C4-2B (cell line): ENCODE measurements at regions not wholly inside any gene's neighbourhood (a gene's known extent, or its start where the extent isn't known, plus 50 kb on each side); places are given as distances from the start of the nearest gene placed in this dataset.

Source experiments
- CTCF ChIP-seq: fragments of 450-650 bp; conservative IDR thresholded peaks from 2 replicates; pipeline ENCODE4 v1.5.1; 2017; ENCODE audit warnings: mild to moderate bottlenecking
- ZFX ChIP-seq: fragments of 450-650 bp; IDR thresholded peaks from 2 replicates; pipeline ENCODE4 v1.6.1; 2017

DNA sequence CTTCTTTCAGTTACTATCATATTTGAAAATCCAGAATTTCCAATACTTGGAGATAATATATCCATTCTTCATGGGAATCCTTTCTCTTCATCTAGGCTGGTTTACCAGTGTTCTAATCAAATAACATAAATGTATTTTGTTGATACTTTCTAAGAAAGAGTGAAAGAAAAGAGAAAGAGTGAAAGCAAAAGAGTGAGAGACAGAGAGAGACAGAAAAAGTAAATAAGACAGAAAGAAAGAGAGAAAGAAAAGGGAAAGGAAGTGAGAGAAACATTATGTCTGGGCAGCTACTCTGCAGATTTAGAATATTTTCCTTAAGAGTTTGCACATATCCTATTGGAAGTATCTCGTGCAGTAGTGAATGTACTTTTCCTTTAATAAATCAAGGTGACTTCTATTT, 781.0 kb upstream of the GJE1 start:
- TF ChIP-seq CTCF (no peak), ZFX (no peak)
